ENCODE measurements at regions not wholly inside any gene's neighbourhood (a gene's known extent, or its start where the extent isn't known, plus 50 kb on each side); places are given as distances from the start of the nearest gene placed in this dataset.
A peak's percentile ranks its signal among the peaks of the same experiment; 100 is the strongest.

DNA sequence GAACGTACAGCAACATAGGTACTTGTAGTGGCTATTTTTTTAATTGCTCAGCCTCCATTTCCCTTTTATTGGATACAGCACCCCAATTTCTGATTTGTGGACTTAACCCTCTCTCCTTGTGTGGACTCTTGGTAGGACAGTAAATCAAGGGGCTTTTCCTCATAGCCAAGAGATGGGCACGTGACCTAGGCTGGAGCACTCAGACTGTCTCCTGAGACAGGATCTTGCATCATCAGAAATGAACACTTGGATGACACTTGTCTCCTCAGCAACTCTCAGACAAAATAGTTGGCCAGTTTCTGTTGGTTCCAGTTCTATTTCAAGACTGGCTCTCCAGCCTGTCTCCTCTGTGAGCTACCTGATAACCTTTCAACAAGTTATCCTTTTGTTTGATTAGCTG is 112.9 kb upstream of the ZNF678 start:
- no peak overlapping the region for H3K4me3 ChIP-seq (replicated peaks; ENCODE audit: insufficient read depth, low read length)
- TF ChIP-seq SPI1 (IDR thresholded peaks at IDR 0.05; ENCODE audit: borderline replicate concordance, low read depth): no peak
- TF ChIP-seq POLR2AphosphoS5 (IDR thresholded peaks at IDR 0.05; ENCODE audit: low read depth): no peak
- TF ChIP-seq, protein P1, sequence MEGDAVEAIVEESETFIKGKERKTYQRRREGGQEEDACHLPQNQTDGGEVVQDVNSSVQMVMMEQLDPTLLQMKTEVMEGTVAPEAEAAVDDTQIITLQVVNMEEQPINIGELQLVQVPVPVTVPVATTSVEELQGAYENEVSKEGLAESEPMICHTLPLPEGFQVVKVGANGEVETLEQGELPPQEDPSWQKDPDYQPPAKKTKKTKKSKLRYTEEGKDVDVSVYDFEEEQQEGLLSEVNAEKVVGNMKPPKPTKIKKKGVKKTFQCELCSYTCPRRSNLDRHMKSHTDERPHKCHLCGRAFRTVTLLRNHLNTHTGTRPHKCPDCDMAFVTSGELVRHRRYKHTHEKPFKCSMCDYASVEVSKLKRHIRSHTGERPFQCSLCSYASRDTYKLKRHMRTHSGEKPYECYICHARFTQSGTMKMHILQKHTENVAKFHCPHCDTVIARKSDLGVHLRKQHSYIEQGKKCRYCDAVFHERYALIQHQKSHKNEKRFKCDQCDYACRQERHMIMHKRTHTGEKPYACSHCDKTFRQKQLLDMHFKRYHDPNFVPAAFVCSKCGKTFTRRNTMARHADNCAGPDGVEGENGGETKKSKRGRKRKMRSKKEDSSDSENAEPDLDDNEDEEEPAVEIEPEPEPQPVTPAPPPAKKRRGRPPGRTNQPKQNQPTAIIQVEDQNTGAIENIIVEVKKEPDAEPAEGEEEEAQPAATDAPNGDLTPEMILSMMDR (IDR thresholded peaks at IDR 0.05; ENCODE audit: insufficient read depth, low read length): no peak
- no peak for TF ChIP-seq GABPA (IDR thresholded peaks at IDR 0.05; ENCODE audit: low read depth)
- TF ChIP-seq, protein P2, sequence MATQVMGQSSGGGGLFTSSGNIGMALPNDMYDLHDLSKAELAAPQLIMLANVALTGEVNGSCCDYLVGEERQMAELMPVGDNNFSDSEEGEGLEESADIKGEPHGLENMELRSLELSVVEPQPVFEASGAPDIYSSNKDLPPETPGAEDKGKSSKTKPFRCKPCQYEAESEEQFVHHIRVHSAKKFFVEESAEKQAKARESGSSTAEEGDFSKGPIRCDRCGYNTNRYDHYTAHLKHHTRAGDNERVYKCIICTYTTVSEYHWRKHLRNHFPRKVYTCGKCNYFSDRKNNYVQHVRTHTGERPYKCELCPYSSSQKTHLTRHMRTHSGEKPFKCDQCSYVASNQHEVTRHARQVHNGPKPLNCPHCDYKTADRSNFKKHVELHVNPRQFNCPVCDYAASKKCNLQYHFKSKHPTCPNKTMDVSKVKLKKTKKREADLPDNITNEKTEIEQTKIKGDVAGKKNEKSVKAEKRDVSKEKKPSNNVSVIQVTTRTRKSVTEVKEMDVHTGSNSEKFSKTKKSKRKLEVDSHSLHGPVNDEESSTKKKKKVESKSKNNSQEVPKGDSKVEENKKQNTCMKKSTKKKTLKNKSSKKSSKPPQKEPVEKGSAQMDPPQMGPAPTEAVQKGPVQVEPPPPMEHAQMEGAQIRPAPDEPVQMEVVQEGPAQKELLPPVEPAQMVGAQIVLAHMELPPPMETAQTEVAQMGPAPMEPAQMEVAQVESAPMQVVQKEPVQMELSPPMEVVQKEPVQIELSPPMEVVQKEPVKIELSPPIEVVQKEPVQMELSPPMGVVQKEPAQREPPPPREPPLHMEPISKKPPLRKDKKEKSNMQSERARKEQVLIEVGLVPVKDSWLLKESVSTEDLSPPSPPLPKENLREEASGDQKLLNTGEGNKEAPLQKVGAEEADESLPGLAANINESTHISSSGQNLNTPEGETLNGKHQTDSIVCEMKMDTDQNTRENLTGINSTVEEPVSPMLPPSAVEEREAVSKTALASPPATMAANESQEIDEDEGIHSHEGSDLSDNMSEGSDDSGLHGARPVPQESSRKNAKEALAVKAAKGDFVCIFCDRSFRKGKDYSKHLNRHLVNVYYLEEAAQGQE (IDR thresholded peaks at IDR 0.05; ENCODE audit: insufficient replicate concordance, low read depth): no peak
- DNase-seq (ENCODE audit: low read depth in 1 of 2, low spot score in 1 of 2): no peak

DNA sequence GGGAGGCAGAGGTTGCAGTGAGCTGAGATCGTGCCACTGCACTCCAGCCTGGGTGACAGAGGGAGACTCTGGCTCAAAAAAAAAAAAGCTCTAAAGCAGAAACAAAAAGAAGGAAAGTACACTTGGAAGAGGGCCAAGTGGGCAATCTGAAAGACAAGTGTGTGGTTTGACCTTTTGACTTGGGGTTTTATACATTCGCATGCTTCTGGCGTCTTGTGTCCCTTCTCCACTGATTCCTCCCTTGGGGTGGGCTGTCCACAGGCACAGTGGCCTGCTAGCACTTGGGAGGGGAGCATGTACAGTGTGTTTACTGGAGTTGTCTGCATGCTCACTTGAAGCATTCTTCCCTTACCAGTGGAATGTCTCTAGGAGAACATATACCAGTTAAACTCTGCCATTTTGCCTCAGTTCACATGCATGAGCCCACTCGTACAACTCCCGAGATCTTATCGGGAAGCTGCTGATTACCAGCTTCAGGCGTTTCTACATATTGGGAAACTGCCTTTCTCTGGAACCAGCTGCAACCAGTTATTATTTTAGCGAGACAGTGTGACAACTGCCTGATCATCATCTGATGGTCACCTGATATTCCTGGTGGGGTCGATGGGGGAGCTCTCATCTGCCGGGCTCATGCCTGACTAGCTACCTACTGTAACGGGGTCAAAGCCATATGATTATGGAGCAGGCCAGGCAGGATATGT is 113.5 kb upstream of the ZNF678 start:
- H3K27me3 ChIP-seq (ENCODE audit: insufficient read depth, poor library complexity, severe bottlenecking): no peaks in the 10 kb centered on the region
- TF ChIP-seq GABPA (IDR thresholded peaks at IDR 0.05; ENCODE audit: low read depth) (no peak), POLR2AphosphoS5 (IDR thresholded peaks at IDR 0.05; ENCODE audit: low read depth) (no peak), SPI1 (IDR thresholded peaks at IDR 0.05; ENCODE audit: borderline replicate concordance, low read depth) (no peak)
- TF ChIP-seq, protein P2 (IDR thresholded peaks at IDR 0.05; ENCODE audit: insufficient replicate concordance, low read depth): no peak
- TF ChIP-seq, protein P1 (IDR thresholded peaks at IDR 0.05; ENCODE audit: insufficient read depth, low read length): no peak
- DNase-seq (ENCODE audit: low read depth in 1 of 2, low spot score in 1 of 2): no peak
- H3K4me3 ChIP-seq (replicated peaks; ENCODE audit: insufficient read depth, low read length): no peak overlapping the region
- no peak overlapping the region for H3K27ac ChIP-seq (replicated peaks)

More for the DNA sequence above, 112.9 kb upstream of the ZNF678 start:
- no peaks in the 10 kb centered on the region for H3K27me3 ChIP-seq (ENCODE audit: insufficient read depth, poor library complexity, severe bottlenecking)
- no peak overlapping the region for H3K27ac ChIP-seq (replicated peaks)

DNA sequence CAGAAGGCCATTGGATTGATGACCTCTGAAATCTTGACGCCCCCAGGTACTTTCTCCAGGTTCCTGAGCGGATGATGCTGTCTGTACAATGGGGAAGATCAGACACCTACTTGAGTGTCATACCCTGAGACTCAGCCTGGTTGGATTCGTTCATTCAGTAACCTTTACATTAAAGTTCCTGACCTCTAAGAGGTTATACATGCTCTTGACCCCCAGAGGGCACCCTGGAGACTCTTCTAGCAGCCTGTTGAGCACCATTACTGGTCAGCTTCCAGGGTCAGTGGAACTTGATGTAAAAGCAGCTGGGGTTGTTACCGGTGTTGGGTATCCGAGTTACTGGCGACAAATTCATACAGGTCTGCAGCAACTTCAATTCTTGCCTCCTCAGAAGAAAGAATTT is 114.3 kb upstream of the ZNF678 start:
- DNase-seq (ENCODE audit: low read depth in 1 of 2, low spot score in 1 of 2): peak in 1 of 2 experiments; percentile 19
- no peaks in the 10 kb centered on the region for H3K27me3 ChIP-seq (ENCODE audit: insufficient read depth, poor library complexity, severe bottlenecking)
- no peak overlapping the region for H3K4me3 ChIP-seq (replicated peaks; ENCODE audit: insufficient read depth, low read length)
- H3K27ac ChIP-seq (replicated peaks): no peak overlapping the region
- TF ChIP-seq POLR2AphosphoS5 (IDR thresholded peaks at IDR 0.05; ENCODE audit: low read depth): no peak
- TF ChIP-seq, protein P1 (IDR thresholded peaks at IDR 0.05; ENCODE audit: insufficient read depth, low read length): peak; percentile 21

DNA sequence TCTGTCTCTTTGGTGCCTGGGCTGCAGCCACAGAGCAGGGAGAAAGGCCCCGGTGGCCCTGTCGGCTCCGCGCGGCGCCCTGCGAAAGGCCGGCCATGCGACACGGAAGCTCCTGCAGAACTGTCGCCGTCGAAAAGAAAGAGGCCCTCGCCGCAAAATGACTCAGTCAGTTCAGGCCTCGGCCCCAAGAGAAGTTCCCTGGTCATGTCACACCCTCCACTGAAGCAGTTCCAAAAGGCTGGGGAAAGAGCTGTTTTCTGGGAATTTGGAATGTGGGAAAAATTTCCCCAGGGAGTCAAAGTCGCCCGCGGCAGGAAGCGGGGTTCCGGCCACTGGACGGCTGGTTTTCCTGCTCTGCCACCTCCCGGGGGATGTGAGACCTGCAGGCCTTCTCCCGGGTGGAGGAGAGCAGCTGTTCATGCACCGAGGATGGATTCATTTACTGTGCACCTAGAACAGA is 115.8 kb upstream of the ZNF678 start:
- Histone ChIP-seq H3K27me3 (ENCODE audit: insufficient read depth, poor library complexity, severe bottlenecking) (no peaks in the 10 kb centered on the region), H3K27ac (replicated peaks) (no peak overlapping the region), H3K4me3 (replicated peaks; ENCODE audit: insufficient read depth, low read length) (no peak overlapping the region)
- TF ChIP-seq, protein P1 (IDR thresholded peaks at IDR 0.05; ENCODE audit: insufficient read depth, low read length): no peak
- DNase-seq (ENCODE audit: low read depth in 1 of 2, low spot score in 1 of 2): no peak

All from HL-60 (cell line).